AG04449 (cell line): ENCODE measurements at regions not wholly inside any gene's neighbourhood (a gene's known extent, or its start where the extent isn't known, plus 50 kb on each side); places are given as distances from the start of the nearest gene placed in this dataset.

Source experiments
- CTCF ChIA-PET: fragments of 350-600 bp; formaldehyde crosslinking; extraction: SDS; loops from one replicate; lab custom pipeline; 2021; ENCODE audit warnings: antibody characterized with exemption; lab: Yijun Ruan, JAX
- POLR2A ChIA-PET: fragments of 400-600, 350-600 bp; formaldehyde crosslinking; extraction: SDS; loops from one replicate; lab custom pipeline; 2020; ENCODE audit warnings: antibody characterized with exemption, inconsistent platforms; lab: Yijun Ruan, JAX
- DNase-seq: peaks from one replicate; pipeline ENCODE4 v3.0.0-alpha.2; 2010; ENCODE audit warnings: low read depth, low spot score
- H3K4me3 ChIP-seq: 2 replicates; pipeline ENCODE4 v1.5.1; 2011; ENCODE audit warnings: low read depth, mild to moderate bottlenecking, control low read depth, low read length
- CTCF ChIP-seq: IDR thresholded peaks from one replicate; pipeline ENCODE4 v1.5.1; 2011; ENCODE audit warnings: mild to moderate bottlenecking, moderate library complexity, low read length, control low read depth, inconsistent platforms; ENCODE audit not compliant: insufficient read depth; ENCODE audit errors: missing control alignments

GRCh38 chr9:25918761-25919160 is 240.5 kb upstream of the TUSC1 start:
- no peak overlapping the region for H3K4me3 ChIP-seq
- TF ChIP-seq CTCF: no peak
- POLR2A ChIA-PET: interaction anchor here (0.8 to 1.4 kb wide), 2 partner anchors 9 to 346 kb away, joined by 3 read pairs; no protein-coding TSS in a partner anchor
- CTCF ChIA-PET: interaction anchor here (1.3 kb wide), 1 partner anchor 408 kb away, joined by 4 read pairs; no protein-coding TSS in a partner anchor
- no peak for DNase-seq

GRCh38 chr9:25917731-25918362 is 239.6 kb upstream of the TUSC1 start:
- DNase-seq: no peak
- ChIA-PET CTCF (interaction anchor here (0.8 to 1.3 kb wide), 2 partner anchors 14 to 409 kb away, joined by 4 read pairs; no protein-coding TSS in a partner anchor), POLR2A (interaction anchor here (0.8 to 1.4 kb wide), 2 partner anchors 8 to 347 kb away, joined by 3 read pairs; no protein-coding TSS in a partner anchor)
- no peak overlapping the region for H3K4me3 ChIP-seq
- no peak for TF ChIP-seq CTCF

GRCh38 chr9:25913806-25914205 is 235.6 kb upstream of the TUSC1 start:
- no peak overlapping the region for H3K4me3 ChIP-seq
- POLR2A ChIA-PET: no interaction called here
- TF ChIP-seq CTCF: no peak
- no peak for DNase-seq
- CTCF ChIA-PET: no interaction called here

GRCh38 chr9:25904701-25905100 is 226.5 kb upstream of the TUSC1 start:
- CTCF ChIA-PET: no interaction called here
- no peak for TF ChIP-seq CTCF
- DNase-seq: no peak

GRCh38 chr9:25891527-25891926 is 213.3 kb upstream of the TUSC1 start:
- POLR2A ChIA-PET: no interaction called here
- CTCF ChIA-PET: interaction anchor here (2.5 kb wide), 1 partner anchor 434 kb away, joined by 8 read pairs; no protein-coding TSS in a partner anchor
- no peak overlapping the region for H3K4me3 ChIP-seq
- no peak for TF ChIP-seq CTCF
- DNase-seq: no peak

More at GRCh38 chr9:25904701-25905100, 226.5 kb upstream of the TUSC1 start:
- H3K4me3 ChIP-seq: no peak overlapping the region
- POLR2A ChIA-PET: no interaction called here

- CTCF ChIA-PET: interaction anchor here (1.2 kb wide), 1 partner anchor 437 kb away, joined by 3 read pairs; no protein-coding TSS in a partner anchor
- POLR2A ChIA-PET: no interaction called here
- peak; percentile 29 for DNase-seq
- no peak for TF ChIP-seq CTCF
- H3K4me3 ChIP-seq: no peak overlapping the region
Observed at GRCh38 chr9:25889661-25890060, 211.4 kb upstream of the TUSC1 start.
